Keratinocyte (primary cell): ENCODE measurements at regions not wholly inside any gene's neighbourhood (a gene's known extent, or its start where the extent isn't known, plus 50 kb on each side); places are given as distances from the start of the nearest gene placed in this dataset.

ENCODE experiments used
- CTCF ChIP-seq, 3 experiments: IDR thresholded peaks in 1 of 3; conservative IDR thresholded peaks in 1 of 3; optimal IDR thresholded peaks in 1 of 3; 2 replicates in 2 of 3; 3 replicates in 1 of 3; pipeline versions ENCODE3 to v1.5.1; 2011; ENCODE audit warnings: low read length in 3 of 3, mild to moderate bottlenecking in 3 of 3, moderate library complexity in 2 of 3, control low read depth in 1 of 3, inconsistent platforms in 1 of 3; ENCODE audit not compliant: insufficient read depth in 2 of 3; ENCODE audit errors: extremely low read depth in 1 of 3
- EZH2 ChIP-seq: IDR thresholded peaks from one replicate; pipeline ENCODE4 v1.6.1; 2012; ENCODE audit warnings: inconsistent platforms, mild to moderate bottlenecking, low read length, moderate library complexity

- TF ChIP-seq CTCF (optimal IDR thresholded peaks at IDR 0.05 in 1 of 3, IDR thresholded peaks at IDR 0.05 in 1 of 3, conservative IDR thresholded peaks at IDR 0.05 in 1 of 3; ENCODE audit: extremely low read depth in 1 of 3, insufficient read depth in 2 of 3, low read length in 3 of 3), result no peak
- TF ChIP-seq EZH2, result no peak
These were observed 52.7 kb upstream of the ELN start for GRCh38 chr7:73974948-73975926.
